Activated T-helper 2 cell treated with anti-CD3 and anti-CD28 coated beads, Interferon-gamma antibody, Interleukin-2, Interleukin-4, amounts not matched to agents 10 μg/mL and 5 μg/mL and 100 μg/mL, durations not matched to agents 14 hours and 24 hours and 36 hours (primary cell): ENCODE measurements at regions not wholly inside any gene's neighbourhood (a gene's known extent, or its start where the extent isn't known, plus 50 kb on each side); places are given as distances from the start of the nearest gene placed in this dataset.

Experiments
- DNase-seq: peaks from one replicate; pipeline ENCODE4 v3.0.0; 2021; ENCODE audit warnings: low spot score
- H3K27ac Mint-ChIP-seq: one replicate; pipeline ENCODE4 v1.8.0; 2021; ENCODE audit warnings: mixed read lengths
- H3K27me3 Mint-ChIP-seq: one replicate; pipeline ENCODE4 v1.8.0; 2021; ENCODE audit warnings: low read depth, mixed read lengths
- H3K36me3 Mint-ChIP-seq: one replicate; pipeline ENCODE4 v1.8.0; 2021; ENCODE audit warnings: low read depth, mixed read lengths
- H3K4me1 Mint-ChIP-seq: one replicate; pipeline ENCODE4 v1.8.0; 2021; ENCODE audit warnings: low read depth, mixed read lengths
- H3K4me3 Mint-ChIP-seq: one replicate; pipeline ENCODE4 v1.8.0; 2021; ENCODE audit warnings: low read depth, mild to moderate bottlenecking, moderate library complexity, mixed read lengths
- H3K9me3 Mint-ChIP-seq: one replicate; pipeline ENCODE4 v1.8.0; 2021; ENCODE audit warnings: mixed read lengths
- intact Hi-C: fragments of 100-400 bp; cut with micrococcal nuclease; formaldehyde crosslinking; loops from one replicate; pipeline ENCODE4 v1.15.1; 2023

- H3K27ac Mint-ChIP-seq: peak overlapping the region; percentile 96
- no peaks in the 10 kb centered on the region for H3K27me3 Mint-ChIP-seq
- intact Hi-C loops: loop anchor here (2.0 kb wide), 1 partner anchor 13 kb away; no protein-coding TSS in a partner anchor
- peak; percentile 56 for DNase-seq
- peaks cover 19% of the 10 kb centered on the region for H3K36me3 Mint-ChIP-seq
- H3K9me3 Mint-ChIP-seq: peaks cover 6% of the 10 kb centered on the region
- H3K4me1 Mint-ChIP-seq: peaks cover 77% of the 10 kb centered on the region
- H3K4me3 Mint-ChIP-seq: peak overlapping the region; percentile 75
Measured at GRCh38 chr15:38651328-38652038, 86.9 kb upstream of the RASGRP1 start.

DNA sequence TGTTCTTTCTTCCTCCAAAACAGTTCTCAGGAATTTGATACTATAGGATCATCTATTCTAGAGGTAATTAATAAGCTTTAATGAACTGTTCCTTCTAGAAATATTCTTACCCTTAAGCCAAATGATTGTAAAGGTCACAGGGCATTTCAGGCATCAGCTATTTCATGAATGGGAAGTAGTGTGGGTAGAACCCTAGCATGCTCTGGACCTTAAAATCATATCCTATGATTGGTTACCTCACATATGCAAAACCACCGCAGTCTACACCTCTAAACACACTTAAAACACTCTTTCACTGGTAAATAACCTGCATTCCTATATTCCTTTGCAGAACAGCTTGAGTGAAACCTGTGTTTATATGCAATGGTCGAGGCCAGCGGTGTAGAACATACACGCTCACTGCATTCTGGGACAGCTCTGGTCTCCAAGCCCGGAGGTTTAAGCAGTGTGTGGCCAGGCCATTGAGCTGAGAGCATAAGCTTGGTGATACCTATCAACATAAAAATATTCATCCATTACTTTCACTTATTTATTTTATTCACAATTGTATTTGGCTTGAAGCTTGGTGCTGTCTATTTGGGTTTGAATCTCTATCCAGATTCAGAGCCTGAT lies 87.7 kb upstream of the RASGRP1 start:
- H3K9me3 Mint-ChIP-seq: peaks cover 6% of the 10 kb centered on the region
- H3K27me3 Mint-ChIP-seq: no peaks in the 10 kb centered on the region
- DNase-seq: no peak

GRCh38 chr15:38652998-38653397 lies 88.4 kb upstream of the RASGRP1 start:
- H3K4me1 Mint-ChIP-seq: peaks cover 70% of the 10 kb centered on the region

More for the DNA sequence above, 87.7 kb upstream of the RASGRP1 start:
- H3K4me1 Mint-ChIP-seq: peaks cover 72% of the 10 kb centered on the region
- peak overlapping the region; percentile 75 for H3K4me3 Mint-ChIP-seq
- H3K27ac Mint-ChIP-seq: peak overlapping the region; percentile 96
- H3K36me3 Mint-ChIP-seq: peaks cover 19% of the 10 kb centered on the region
- intact Hi-C loops: loop anchor here (2.0 kb wide), 1 partner anchor 13 kb away; no protein-coding TSS in a partner anchor

GRCh38 chr15:38658431-38658830 lies 93.8 kb upstream of the RASGRP1 start:
- H3K4me1 Mint-ChIP-seq: peaks cover 58% of the 10 kb centered on the region
- intact Hi-C loops: no loop called here
- DNase-seq: no peak
- no peaks in the 10 kb centered on the region for H3K27me3 Mint-ChIP-seq
- H3K27ac Mint-ChIP-seq: peak overlapping the region; percentile 35
- no peaks in the 10 kb centered on the region for H3K9me3 Mint-ChIP-seq
- H3K4me3 Mint-ChIP-seq: no peak overlapping the region
- peaks cover 14% of the 10 kb centered on the region for H3K36me3 Mint-ChIP-seq

More at GRCh38 chr15:38652998-38653397, 88.4 kb upstream of the RASGRP1 start:
- intact Hi-C loops: loop anchor here (1.0 to 2.0 kb wide), 5 partner anchors 14 to 89 kb away; partner anchors contain the start of gene RASGRP1
- H3K4me3 Mint-ChIP-seq: peak overlapping the region; percentile 75
- H3K27ac Mint-ChIP-seq: peak overlapping the region; percentile 96
- peaks cover 19% of the 10 kb centered on the region for H3K36me3 Mint-ChIP-seq
- peaks cover 6% of the 10 kb centered on the region for H3K9me3 Mint-ChIP-seq
- DNase-seq: peak; percentile 82
- no peaks in the 10 kb centered on the region for H3K27me3 Mint-ChIP-seq

DNA sequence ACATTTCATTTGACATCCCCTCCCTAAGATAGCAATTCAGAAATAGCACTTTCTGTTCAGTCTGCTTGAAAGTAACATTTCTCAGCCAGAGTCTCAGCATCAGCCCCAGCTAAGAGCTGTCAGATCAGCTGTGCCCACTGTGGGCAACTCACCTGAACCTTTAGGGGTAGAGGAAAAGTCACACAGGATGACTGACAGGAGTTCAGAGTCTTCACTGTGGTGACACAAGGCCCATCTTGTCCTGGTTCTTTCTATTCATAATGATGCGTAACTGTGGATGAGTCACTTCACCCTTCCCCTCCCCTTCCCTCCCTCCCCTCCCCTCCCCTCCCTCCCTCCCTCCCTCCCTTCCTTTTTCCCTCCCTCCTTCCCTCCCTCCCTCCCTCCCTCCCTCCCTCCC lies 96.1 kb upstream of the RASGRP1 start:
- H3K4me1 Mint-ChIP-seq: peaks cover 63% of the 10 kb centered on the region
- peaks cover 6% of the 10 kb centered on the region for H3K36me3 Mint-ChIP-seq
- intact Hi-C loops: loop anchor here (2.0 kb wide), 1 partner anchor 100 kb away; no protein-coding TSS in a partner anchor
- peak overlapping the region; percentile 79 for H3K27ac Mint-ChIP-seq
- H3K4me3 Mint-ChIP-seq: peak overlapping the region; percentile 72
- H3K27me3 Mint-ChIP-seq: no peaks in the 10 kb centered on the region
- no peaks in the 10 kb centered on the region for H3K9me3 Mint-ChIP-seq
- no peak for DNase-seq

DNA sequence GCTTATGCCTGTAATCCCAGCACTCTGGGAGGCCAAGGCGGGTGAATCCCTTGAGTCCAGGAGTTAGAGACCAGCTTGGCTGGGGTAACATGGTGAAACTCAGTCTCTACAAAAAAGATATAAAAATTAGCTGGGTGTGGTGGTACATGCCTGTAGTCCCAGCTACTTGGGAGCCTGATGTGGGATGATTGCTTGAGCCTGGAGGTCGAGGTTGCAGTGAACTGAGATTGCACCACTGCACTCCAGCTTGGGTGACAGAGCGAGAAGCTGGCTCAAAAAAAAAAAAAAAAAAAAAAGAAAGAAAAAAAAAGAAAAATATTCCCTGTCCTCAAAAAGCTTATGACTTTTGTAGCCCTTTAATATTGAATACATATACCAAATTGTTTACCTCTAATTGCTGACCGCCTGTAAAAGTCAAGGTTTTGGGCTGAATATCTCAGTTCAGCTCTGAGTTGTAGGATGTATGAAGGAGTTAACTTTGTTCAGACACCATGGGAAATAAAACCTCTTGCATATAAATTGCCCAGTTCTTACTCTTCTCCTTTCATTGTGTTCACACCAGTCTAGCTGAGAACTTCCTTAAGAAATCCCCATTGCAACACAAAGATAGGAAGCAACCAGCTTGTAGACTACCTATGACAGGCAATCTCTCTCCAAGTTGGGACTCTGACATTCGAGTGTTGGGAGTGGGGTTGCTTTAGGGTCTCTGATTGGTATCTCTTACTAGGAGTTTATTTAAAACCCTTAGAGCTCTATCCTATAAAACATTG lies 97.6 kb upstream of the RASGRP1 start:
- Mint-ChIP-seq H3K4me1 (peaks cover 73% of the 10 kb centered on the region), H3K36me3 (peaks cover 7% of the 10 kb centered on the region), H3K9me3 (no peaks in the 10 kb centered on the region), H3K27ac (peak overlapping the region; percentile 8), H3K4me3 (no peak overlapping the region), H3K27me3 (no peaks in the 10 kb centered on the region)
- intact Hi-C loops: no loop called here
- DNase-seq: no peak

DNA sequence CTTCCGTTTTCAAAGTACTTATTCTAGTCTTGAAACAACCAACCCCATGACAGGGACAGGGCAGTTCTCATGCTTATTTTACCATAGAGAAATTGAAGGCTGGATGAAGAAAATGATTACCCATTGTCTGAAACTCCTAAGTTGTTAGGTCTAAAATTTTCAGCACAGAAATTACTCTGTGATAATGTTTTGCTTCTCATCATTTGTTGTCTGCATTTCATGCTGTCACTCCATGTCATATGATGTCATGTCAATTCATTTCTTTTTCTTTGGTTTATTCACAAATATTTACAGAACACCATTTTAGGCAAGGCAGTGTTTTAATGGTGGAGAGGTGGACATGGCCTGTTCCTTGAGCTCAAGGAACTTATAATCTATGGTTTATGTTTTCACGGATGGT lies 98.2 kb upstream of the RASGRP1 start:
- no peaks in the 10 kb centered on the region for H3K27me3 Mint-ChIP-seq
- H3K27ac Mint-ChIP-seq: peak overlapping the region; percentile 8
- no peaks in the 10 kb centered on the region for H3K9me3 Mint-ChIP-seq
- H3K4me1 Mint-ChIP-seq: peaks cover 74% of the 10 kb centered on the region
- intact Hi-C loops: no loop called here
- peaks cover 13% of the 10 kb centered on the region for H3K36me3 Mint-ChIP-seq
- DNase-seq: no peak
- no peak overlapping the region for H3K4me3 Mint-ChIP-seq

- intact Hi-C loops: no loop called here
- peaks cover 14% of the 10 kb centered on the region for H3K36me3 Mint-ChIP-seq
- peaks cover 3% of the 10 kb centered on the region for H3K9me3 Mint-ChIP-seq
- peak overlapping the region; percentile 62 for H3K27ac Mint-ChIP-seq
- H3K4me1 Mint-ChIP-seq: peaks cover 72% of the 10 kb centered on the region
- no peaks in the 10 kb centered on the region for H3K27me3 Mint-ChIP-seq
- H3K4me3 Mint-ChIP-seq: no peak overlapping the region
- no peak for DNase-seq
Measured at GRCh38 chr15:38665586-38666305, 101.1 kb upstream of the RASGRP1 start.

GRCh38 chr15:38666865-38667510 lies 102.4 kb upstream of the RASGRP1 start:
- Mint-ChIP-seq H3K4me1 (peaks cover 75% of the 10 kb centered on the region), H3K27ac (peak overlapping the region; percentile 93), H3K4me3 (peak overlapping the region; percentile 47), H3K9me3 (peaks cover 3% of the 10 kb centered on the region), H3K27me3 (no peaks in the 10 kb centered on the region), H3K36me3 (peaks cover 14% of the 10 kb centered on the region)
- intact Hi-C loops: no loop called here
- no peak for DNase-seq

- no peak for DNase-seq
- Mint-ChIP-seq H3K27me3 (no peaks in the 10 kb centered on the region), H3K4me3 (no peak overlapping the region), H3K9me3 (peaks cover 3% of the 10 kb centered on the region), H3K4me1 (peaks cover 79% of the 10 kb centered on the region), H3K36me3 (peaks cover 14% of the 10 kb centered on the region), H3K27ac (peak overlapping the region; percentile 93)
- intact Hi-C loops: no loop called here
Measured at GRCh38 chr15:38667890-38668850, 103.6 kb upstream of the RASGRP1 start.

GRCh38 chr15:38668898-38669391 lies 104.3 kb upstream of the RASGRP1 start:
- peaks cover 14% of the 10 kb centered on the region for H3K36me3 Mint-ChIP-seq
- H3K4me1 Mint-ChIP-seq: peaks cover 82% of the 10 kb centered on the region
- intact Hi-C loops: no loop called here
- peaks cover 3% of the 10 kb centered on the region for H3K9me3 Mint-ChIP-seq
- no peak overlapping the region for H3K4me3 Mint-ChIP-seq
- H3K27ac Mint-ChIP-seq: no peak overlapping the region
- DNase-seq: no peak
- no peaks in the 10 kb centered on the region for H3K27me3 Mint-ChIP-seq
